ENCODE measurements at regions not wholly inside any gene's neighbourhood (a gene's known extent, or its start where the extent isn't known, plus 50 kb on each side); places are given as distances from the start of the nearest gene placed in this dataset.

- TF ChIP-seq GATA3 (IDR thresholded peaks at IDR 0.05; ENCODE audit: low read depth, low read length) = no peak
- no peak for TF ChIP-seq GATA2 (IDR thresholded peaks at IDR 0.05; ENCODE audit: low read depth, low read length)
Observed at GRCh38 chr15:69795601-69796000, 302.1 kb downstream of the TLE3 start.
